ENCODE measurements at regions not wholly inside any gene's neighbourhood (a gene's known extent, or its start where the extent isn't known, plus 50 kb on each side); places are given as distances from the start of the nearest gene placed in this dataset.

- TF ChIP-seq CTCF (IDR thresholded peaks at IDR 0.05) (no peak), POLR2A (IDR thresholded peaks at IDR 0.05) (no peak)
Observed at GRCh38 chr19:28403690-28404089, 809.3 kb downstream of the UQCRFS1 start.
